ENCODE measurements at regions not wholly inside any gene's neighbourhood (a gene's known extent, or its start where the extent isn't known, plus 50 kb on each side); places are given as distances from the start of the nearest gene placed in this dataset.
"Not testable (repeated sequence)": the region's sequence is repeated elsewhere in the genome, so short reads cannot be mapped to it uniquely, and the experiment has no call there.

DNA sequence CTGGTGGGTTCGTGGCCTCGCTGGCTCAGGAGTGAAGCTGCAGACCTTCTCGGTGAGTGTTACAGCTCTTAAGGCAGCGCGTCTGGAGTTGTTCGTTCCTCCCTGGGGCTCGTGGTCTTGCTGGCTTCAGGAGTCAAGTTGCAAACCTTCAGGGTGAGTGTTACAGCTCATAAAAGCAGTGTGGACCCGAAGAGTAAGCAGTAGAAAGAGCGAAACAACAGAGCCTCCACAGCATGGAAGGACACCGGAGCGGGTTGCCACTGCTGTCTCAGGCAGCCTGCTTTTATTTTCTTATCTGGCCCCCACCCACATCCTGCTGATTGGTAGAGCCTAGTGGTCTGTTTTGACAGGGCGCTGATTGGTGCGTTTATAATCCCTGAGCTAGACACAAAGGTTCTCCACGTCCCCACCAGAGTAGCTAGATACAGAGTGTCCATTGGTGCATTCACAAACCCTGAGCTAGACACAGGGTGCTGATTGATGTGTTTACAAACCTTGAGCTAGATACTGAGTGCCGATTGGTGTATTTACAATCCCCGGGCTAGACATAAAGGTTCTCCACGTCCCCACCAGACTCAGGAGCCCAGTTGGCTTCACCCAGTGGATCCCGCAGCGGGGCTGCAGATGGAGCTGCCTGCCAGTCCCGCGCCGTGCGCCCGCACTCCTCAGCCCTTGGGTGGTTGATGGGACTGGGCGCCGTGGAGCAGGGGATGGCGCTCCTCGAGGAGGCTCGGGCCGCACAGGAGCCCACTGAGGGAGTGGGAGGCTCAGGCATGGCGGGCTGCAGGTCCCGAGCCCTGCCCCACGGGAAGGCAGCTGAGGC, 111.9 kb downstream of the ZNF330 start:
- not testable (repeated sequence) for FAIRE-seq; H3K4me1 ChIP-seq (replicated peaks in 1 of 4; ENCODE audit: control insufficient read depth in 3 of 4, insufficient read depth in 4 of 4, low read length in 3 of 4); H3K79me1 ChIP-seq (ENCODE audit: low read depth, low read length); H3K23me2 ChIP-seq (ENCODE audit: low read depth, low read length); H2AK5ac ChIP-seq (ENCODE audit: low read depth, low read length); H3K56ac ChIP-seq (replicated peaks; ENCODE audit: insufficient read length, low read depth, low read length); H3K79me2 ChIP-seq (ENCODE audit: control insufficient read depth in 1 of 2, insufficient read depth in 2 of 2, low read length in 2 of 2); H3K23ac ChIP-seq (ENCODE audit: insufficient read length); H3K27ac ChIP-seq (ENCODE audit: low read depth, low read length); H4K5ac ChIP-seq (ENCODE audit: insufficient read length, low read depth, low read length); H3K9me3 ChIP-seq (ENCODE audit: insufficient read depth in 2 of 2, low read depth in 1 of 2, low read length in 1 of 2); H2BK20ac ChIP-seq (ENCODE audit: low read length); H3K18ac ChIP-seq (ENCODE audit: extremely low read depth, low read length); H3K27me3 ChIP-seq (replicated peaks in 1 of 4; ENCODE audit: control insufficient read depth in 3 of 4, extremely low read depth in 1 of 4, insufficient read depth in 3 of 4, low read length in 3 of 4); H2BK5ac ChIP-seq (ENCODE audit: low read depth, low read length); H2BK120ac ChIP-seq (replicated peaks; ENCODE audit: low read depth, low read length); H2AFZ ChIP-seq (ENCODE audit: low read length); H3K14ac ChIP-seq (ENCODE audit: insufficient read length); H4K20me1 ChIP-seq (replicated peaks in 1 of 2; ENCODE audit: control insufficient read depth in 1 of 2, insufficient read depth in 2 of 2, low read length in 2 of 2); H3K36me3 ChIP-seq (ENCODE audit: control insufficient read depth in 2 of 4, insufficient read depth in 4 of 4, low read length in 3 of 4); H3K4ac ChIP-seq (replicated peaks; ENCODE audit: insufficient read length, low read depth, low read length); H2BK12ac ChIP-seq (ENCODE audit: low read depth, low read length); H4K91ac ChIP-seq (replicated peaks; ENCODE audit: insufficient read length, low read length); H2BK15ac ChIP-seq (ENCODE audit: low read length); H3K9ac ChIP-seq (replicated peaks in 1 of 4; ENCODE audit: extremely low read depth in 1 of 4, low read depth in 3 of 4, low read length in 3 of 4)
- CTCF ChIA-PET (ENCODE audit: partially characterized antibody) = interaction anchor here (1.0 kb wide), 1 partner anchor 14 kb away, joined by 3 read pairs; no protein-coding TSS in a partner anchor
- POLR2A ChIA-PET (ENCODE audit: partially characterized antibody) = interaction anchor here (0.8 to 1.2 kb wide), 2 partner anchors 25 to 456 kb away, joined by 3 read pairs; no protein-coding TSS in a partner anchor
- Histone ChIP-seq H3K4me3 (ENCODE audit: extremely low read depth in 1 of 4, insufficient read depth in 2 of 4, low read depth in 3 of 4, low read length in 4 of 4) (peak overlapping the region in 3 of 4 experiments; percentile 3 to 49 (median 36); a peak in 5 of 8 replicates), H3K4me2 (ENCODE audit: insufficient read depth in 1 of 2, low read depth in 2 of 2, low read length in 2 of 2) (peak overlapping the region; percentile 39 to 59), H4K8ac (ENCODE audit: extremely low read depth, insufficient read depth, low read length) (peak overlapping the region; percentile 79; the same call in 1 of the 2 replicates)
- 66% methylated on average over 22 of the region's 33 CpGs; no CpG with 5 or more reads in 1 of the 2 experiments for WGBS, 2 experiments (ENCODE audit: extremely low coverage in 1 of 2, insufficient coverage in 1 of 2, insufficient read length in 1 of 2, insufficient replicate concordance in 2 of 2, low coverage in 1 of 2, low lambda C conversion rate in 2 of 2, missing lambda C conversion rate in 1 of 2)
- peak in 1 of 2 experiments; percentile 74 for DNase-seq (ENCODE audit: low read depth in 1 of 2, low spot score in 2 of 2)
- TF ChIP-seq SP1 (IDR thresholded peaks at IDR 0.05; ENCODE audit: low read depth, low read length) = 0 out of 2 replicates have a peak, but pooled peaks have one; percentile 20
- peak; percentile 36; the same call in 1 of the 2 replicates for TF ChIP-seq TAF1 (IDR thresholded peaks at IDR 0.05; ENCODE audit: low read depth, low read length)
- TF ChIP-seq TBP (IDR thresholded peaks at IDR 0.05; ENCODE audit: low read depth, low read length) = 0 out of 2 replicates have a peak, but pooled peaks have one; percentile 15

All from H1 (cell line).